ENCODE measurements at regions not wholly inside any gene's neighbourhood (a gene's known extent, or its start where the extent isn't known, plus 50 kb on each side); places are given as distances from the start of the nearest gene placed in this dataset.

DNA sequence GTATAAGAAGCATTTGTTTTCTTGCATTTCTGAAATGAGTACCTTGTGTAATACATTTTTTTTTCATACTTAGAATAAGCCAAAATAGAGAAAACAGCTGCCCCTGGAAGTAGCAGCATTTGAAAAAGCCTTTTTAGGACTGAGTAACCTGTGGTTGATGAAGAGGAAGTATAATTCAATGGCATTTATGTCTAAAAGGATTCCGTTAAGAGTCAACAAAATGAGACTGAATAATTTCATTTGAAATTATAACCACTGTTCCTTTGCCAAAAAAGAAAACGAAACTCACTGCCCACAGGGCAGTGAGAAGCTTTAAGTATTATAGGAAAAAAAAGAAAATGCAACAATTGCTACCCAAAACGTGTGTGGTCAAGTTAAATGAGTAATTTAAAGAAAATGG lies 705.6 kb upstream of the PHF14 start (continued):
- TF ChIP-seq, protein P1, sequence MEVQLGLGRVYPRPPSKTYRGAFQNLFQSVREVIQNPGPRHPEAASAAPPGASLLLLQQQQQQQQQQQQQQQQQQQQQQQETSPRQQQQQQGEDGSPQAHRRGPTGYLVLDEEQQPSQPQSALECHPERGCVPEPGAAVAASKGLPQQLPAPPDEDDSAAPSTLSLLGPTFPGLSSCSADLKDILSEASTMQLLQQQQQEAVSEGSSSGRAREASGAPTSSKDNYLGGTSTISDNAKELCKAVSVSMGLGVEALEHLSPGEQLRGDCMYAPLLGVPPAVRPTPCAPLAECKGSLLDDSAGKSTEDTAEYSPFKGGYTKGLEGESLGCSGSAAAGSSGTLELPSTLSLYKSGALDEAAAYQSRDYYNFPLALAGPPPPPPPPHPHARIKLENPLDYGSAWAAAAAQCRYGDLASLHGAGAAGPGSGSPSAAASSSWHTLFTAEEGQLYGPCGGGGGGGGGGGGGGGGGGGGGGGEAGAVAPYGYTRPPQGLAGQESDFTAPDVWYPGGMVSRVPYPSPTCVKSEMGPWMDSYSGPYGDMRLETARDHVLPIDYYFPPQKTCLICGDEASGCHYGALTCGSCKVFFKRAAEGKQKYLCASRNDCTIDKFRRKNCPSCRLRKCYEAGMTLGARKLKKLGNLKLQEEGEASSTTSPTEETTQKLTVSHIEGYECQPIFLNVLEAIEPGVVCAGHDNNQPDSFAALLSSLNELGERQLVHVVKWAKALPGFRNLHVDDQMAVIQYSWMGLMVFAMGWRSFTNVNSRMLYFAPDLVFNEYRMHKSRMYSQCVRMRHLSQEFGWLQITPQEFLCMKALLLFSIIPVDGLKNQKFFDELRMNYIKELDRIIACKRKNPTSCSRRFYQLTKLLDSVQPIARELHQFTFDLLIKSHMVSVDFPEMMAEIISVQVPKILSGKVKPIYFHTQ (CRISPR knock-in tag; IDR thresholded peaks at IDR 0.05): no peak
- TF ChIP-seq, protein P2, sequence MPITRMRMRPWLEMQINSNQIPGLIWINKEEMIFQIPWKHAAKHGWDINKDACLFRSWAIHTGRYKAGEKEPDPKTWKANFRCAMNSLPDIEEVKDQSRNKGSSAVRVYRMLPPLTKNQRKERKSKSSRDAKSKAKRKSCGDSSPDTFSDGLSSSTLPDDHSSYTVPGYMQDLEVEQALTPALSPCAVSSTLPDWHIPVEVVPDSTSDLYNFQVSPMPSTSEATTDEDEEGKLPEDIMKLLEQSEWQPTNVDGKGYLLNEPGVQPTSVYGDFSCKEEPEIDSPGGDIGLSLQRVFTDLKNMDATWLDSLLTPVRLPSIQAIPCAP (CRISPR knock-in tag; IDR thresholded peaks at IDR 0.05): no peak
- TF ChIP-seq JAZF1 (CRISPR knock-in tag; IDR thresholded peaks at IDR 0.05) (no peak), NFYB (CRISPR knock-in tag; conservative IDR thresholded peaks at IDR 0.05; ENCODE audit: low read depth) (no peak), ZNF232 (CRISPR knock-in tag; IDR thresholded peaks at IDR 0.05) (no peak), ZNF219 (CRISPR knock-in tag; IDR thresholded peaks at IDR 0.05; ENCODE audit: borderline replicate concordance) (no peak)

DNA sequence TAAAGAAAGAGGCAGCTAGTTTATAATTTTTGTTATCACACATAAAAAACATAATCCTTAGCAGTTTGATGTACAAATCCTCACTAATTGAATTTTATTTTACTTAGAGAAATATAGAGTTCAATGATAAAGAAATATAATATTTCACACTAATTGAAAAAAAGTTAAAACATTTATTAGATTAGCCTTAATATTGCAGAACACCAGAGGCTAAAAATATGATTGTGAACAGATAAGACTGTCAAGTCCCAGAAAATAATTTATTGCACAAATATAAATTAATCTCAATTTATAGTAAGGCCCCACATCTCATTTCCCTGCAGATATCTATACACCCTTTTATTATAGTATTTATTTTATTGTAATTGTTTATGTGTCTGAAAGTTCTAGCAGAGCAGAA lies 690.8 kb upstream of the PHF14 start:
- ATAC-seq (no peak), DNase-seq (ENCODE audit: low spot score) (no peak)
- Mint-ChIP-seq H3K27ac (no peak overlapping the region), H3K4me3 (no peak overlapping the region), H3K4me1 (no peaks in the 10 kb centered on the region), H3K9me3 (peaks cover 5% of the 10 kb centered on the region), H3K36me3 (no peaks in the 10 kb centered on the region), H3K27me3 (ENCODE audit: low read depth) (no peaks in the 10 kb centered on the region)
- TF ChIP-seq, protein P3, sequence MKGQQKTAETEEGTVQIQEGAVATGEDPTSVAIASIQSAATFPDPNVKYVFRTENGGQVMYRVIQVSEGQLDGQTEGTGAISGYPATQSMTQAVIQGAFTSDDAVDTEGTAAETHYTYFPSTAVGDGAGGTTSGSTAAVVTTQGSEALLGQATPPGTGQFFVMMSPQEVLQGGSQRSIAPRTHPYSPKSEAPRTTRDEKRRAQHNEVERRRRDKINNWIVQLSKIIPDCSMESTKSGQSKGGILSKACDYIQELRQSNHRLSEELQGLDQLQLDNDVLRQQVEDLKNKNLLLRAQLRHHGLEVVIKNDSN (CRISPR knock-in tag; IDR thresholded peaks at IDR 0.05): no peak
- TF ChIP-seq ZNF138 (CRISPR knock-in tag; conservative IDR thresholded peaks at IDR 0.05): no peak
- TF ChIP-seq FOXP1 (CRISPR knock-in tag; IDR thresholded peaks at IDR 0.05; ENCODE audit: borderline replicate concordance): no peak
- TF ChIP-seq, protein P4, sequence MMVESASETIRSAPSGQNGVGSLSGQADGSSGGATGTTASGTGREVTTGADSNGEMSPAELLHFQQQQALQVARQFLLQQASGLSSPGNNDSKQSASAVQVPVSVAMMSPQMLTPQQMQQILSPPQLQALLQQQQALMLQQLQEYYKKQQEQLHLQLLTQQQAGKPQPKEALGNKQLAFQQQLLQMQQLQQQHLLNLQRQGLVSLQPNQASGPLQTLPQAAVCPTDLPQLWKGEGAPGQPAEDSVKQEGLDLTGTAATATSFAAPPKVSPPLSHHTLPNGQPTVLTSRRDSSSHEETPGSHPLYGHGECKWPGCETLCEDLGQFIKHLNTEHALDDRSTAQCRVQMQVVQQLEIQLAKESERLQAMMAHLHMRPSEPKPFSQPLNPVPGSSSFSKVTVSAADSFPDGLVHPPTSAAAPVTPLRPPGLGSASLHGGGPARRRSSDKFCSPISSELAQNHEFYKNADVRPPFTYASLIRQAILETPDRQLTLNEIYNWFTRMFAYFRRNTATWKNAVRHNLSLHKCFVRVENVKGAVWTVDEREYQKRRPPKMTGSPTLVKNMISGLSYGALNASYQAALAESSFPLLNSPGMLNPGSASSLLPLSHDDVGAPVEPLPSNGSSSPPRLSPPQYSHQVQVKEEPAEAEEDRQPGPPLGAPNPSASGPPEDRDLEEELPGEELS (CRISPR knock-in tag; IDR thresholded peaks at IDR 0.05): no peak
- no peak for TF ChIP-seq ZNF671 (CRISPR knock-in tag; IDR thresholded peaks at IDR 0.05)
- TF ChIP-seq TEAD1 (CRISPR knock-in tag; IDR thresholded peaks at IDR 0.05): no peak
- no peak for TF ChIP-seq NR3C1 (CRISPR knock-in tag; conservative IDR thresholded peaks at IDR 0.05; ENCODE audit: low read depth)
- TF ChIP-seq TP53 (CRISPR knock-in tag; IDR thresholded peaks at IDR 0.05): no peak
- TF ChIP-seq, protein P5, sequence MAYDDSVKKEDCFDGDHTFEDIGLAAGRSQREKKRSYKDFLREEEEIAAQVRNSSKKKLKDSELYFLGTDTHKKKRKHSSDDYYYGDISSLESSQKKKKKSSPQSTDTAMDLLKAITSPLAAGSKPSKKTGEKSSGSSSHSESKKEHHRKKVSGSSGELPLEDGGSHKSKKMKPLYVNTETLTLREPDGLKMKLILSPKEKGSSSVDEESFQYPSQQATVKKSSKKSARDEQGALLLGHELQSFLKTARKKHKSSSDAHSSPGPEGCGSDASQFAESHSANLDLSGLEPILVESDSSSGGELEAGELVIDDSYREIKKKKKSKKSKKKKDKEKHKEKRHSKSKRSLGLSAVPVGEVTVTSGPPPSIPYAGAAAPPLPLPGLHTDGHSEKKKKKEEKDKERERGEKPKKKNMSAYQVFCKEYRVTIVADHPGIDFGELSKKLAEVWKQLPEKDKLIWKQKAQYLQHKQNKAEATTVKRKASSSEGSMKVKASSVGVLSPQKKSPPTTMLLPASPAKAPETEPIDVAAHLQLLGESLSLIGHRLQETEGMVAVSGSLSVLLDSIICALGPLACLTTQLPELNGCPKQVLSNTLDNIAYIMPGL (CRISPR knock-in tag; IDR thresholded peaks at IDR 0.05): no peak
- no peak for TF ChIP-seq OVOL2 (CRISPR knock-in tag; IDR thresholded peaks at IDR 0.05; ENCODE audit: borderline replicate concordance)
- TF ChIP-seq GTF2I (CRISPR knock-in tag; conservative IDR thresholded peaks at IDR 0.05): no peak
- TF ChIP-seq TEAD4 (CRISPR knock-in tag; IDR thresholded peaks at IDR 0.05): no peak
- TF ChIP-seq SMAD4 (CRISPR knock-in tag; IDR thresholded peaks at IDR 0.05): no peak
- TF ChIP-seq MYBL2 (CRISPR knock-in tag; IDR thresholded peaks at IDR 0.05): no peak
- CTCF ChIA-PET: no interaction called here
- POLR2A ChIA-PET: no interaction called here

Measured in WTC11 (cell line).